ENCODE measurements at regions not wholly inside any gene's neighbourhood (a gene's known extent, or its start where the extent isn't known, plus 50 kb on each side); places are given as distances from the start of the nearest gene placed in this dataset.

- no peak overlapping the region for H3K27ac ChIP-seq
- no peak for TF ChIP-seq CTCF (conservative IDR thresholded peaks at IDR 0.05)
These were observed 450.4 kb downstream of the BRD1 start for GRCh38 chr22:49377306-49377705.

GRCh38 chr22:49373801-49374226 is 453.9 kb downstream of the BRD1 start:
- no peak for TF ChIP-seq CTCF (conservative IDR thresholded peaks at IDR 0.05)
- H3K27ac ChIP-seq, result no peak overlapping the region

- no peak overlapping the region for H3K27ac ChIP-seq
- no peak for TF ChIP-seq CTCF (conservative IDR thresholded peaks at IDR 0.05)
These were observed 454.4 kb downstream of the BRD1 start for GRCh38 chr22:49373289-49373666.

GRCh38 chr22:49372530-49373288 is 455.0 kb downstream of the BRD1 start:
- no peak overlapping the region for H3K27ac ChIP-seq
- no peak for TF ChIP-seq CTCF (conservative IDR thresholded peaks at IDR 0.05)

GRCh38 chr22:49372111-49372529 is 455.6 kb downstream of the BRD1 start:
- H3K27ac ChIP-seq, result no peak overlapping the region
- no peak for TF ChIP-seq CTCF (conservative IDR thresholded peaks at IDR 0.05)

DNA sequence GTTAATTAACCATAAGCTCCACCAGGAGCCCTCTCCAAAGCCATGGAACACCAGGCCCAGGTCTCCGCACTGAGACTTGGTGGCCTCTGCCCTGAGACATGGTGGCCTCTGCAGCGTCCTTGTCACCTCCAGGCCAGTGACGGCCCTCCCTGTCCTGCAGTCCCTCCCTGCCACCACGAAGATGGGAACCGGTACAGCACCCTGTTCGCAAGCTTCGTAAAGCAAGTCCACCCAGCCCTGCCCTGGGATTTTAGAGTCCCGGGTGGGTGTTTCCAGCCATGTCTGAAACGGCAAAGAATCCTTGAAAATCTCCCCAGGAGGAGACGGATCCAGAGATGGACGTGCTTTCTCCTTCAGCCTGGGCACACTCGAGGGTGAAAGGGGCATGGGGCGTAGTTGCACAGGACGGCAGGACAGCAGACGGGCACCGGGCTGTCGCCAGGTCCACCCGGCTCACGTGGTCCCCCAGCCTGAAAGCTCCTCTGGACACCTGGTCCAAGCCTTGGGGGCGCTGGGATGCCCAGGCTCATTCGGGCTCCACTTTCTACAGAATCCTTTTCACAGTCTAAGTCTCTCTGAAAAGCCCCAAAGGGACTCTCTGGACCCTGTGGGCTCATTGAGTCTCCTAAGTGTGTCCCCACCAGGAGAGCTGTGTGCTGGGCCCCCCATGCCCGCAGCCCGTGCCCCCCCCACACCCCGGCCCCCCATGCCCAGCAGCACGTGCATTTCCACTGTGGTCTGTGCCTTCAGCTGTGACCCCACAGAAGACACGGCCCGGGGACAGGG is 456.2 kb downstream of the BRD1 start:
- no peak overlapping the region for H3K27ac ChIP-seq

More for the DNA sequence above, 456.2 kb downstream of the BRD1 start:
- no peak for TF ChIP-seq CTCF (conservative IDR thresholded peaks at IDR 0.05)

All from VCaP (cell line).